ENCODE measurements at regions not wholly inside any gene's neighbourhood (a gene's known extent, or its start where the extent isn't known, plus 50 kb on each side); places are given as distances from the start of the nearest gene placed in this dataset.
A peak's percentile ranks its signal among the peaks of the same experiment; 100 is the strongest.
"Not testable (repeated sequence)": the region's sequence is repeated elsewhere in the genome, so short reads cannot be mapped to it uniquely, and the experiment has no call there.

GRCh38 chr13:73522937-73523336, 464.1 kb downstream of the KLF5 start:
- H3K9me3 Mint-ChIP-seq = no peaks in the 10 kb centered on the region
- peak overlapping the region in 1 of 3 experiments; percentile 18 for H3K27ac Mint-ChIP-seq
- H3K27me3 Mint-ChIP-seq (ENCODE audit: low read depth) = no peaks in the 10 kb centered on the region
- H3K36me3 Mint-ChIP-seq (ENCODE audit: low read depth) = no peaks in the 10 kb centered on the region
- peaks cover 28% of the 10 kb centered on the region for H3K4me1 Mint-ChIP-seq
- no peak overlapping the region for H3K4me3 Mint-ChIP-seq
- no peak for TF ChIP-seq CTCF (IDR thresholded peaks at IDR 0.05; ENCODE audit: unreplicated experiment in 3 of 3)

- Mint-ChIP-seq H3K27me3 (ENCODE audit: low read depth) (no peaks in the 10 kb centered on the region), H3K4me1 (peaks cover 28% of the 10 kb centered on the region), H3K4me3 (no peak overlapping the region), H3K36me3 (ENCODE audit: low read depth) (no peaks in the 10 kb centered on the region), H3K9me3 (no peaks in the 10 kb centered on the region), H3K27ac (peak overlapping the region in 2 of 3 experiments; percentile 1 to 81)
- no peak for TF ChIP-seq CTCF (IDR thresholded peaks at IDR 0.05; ENCODE audit: unreplicated experiment in 3 of 3)
These were observed 463.2 kb downstream of the KLF5 start for GRCh38 chr13:73521985-73522524.

- H3K36me3 Mint-ChIP-seq (ENCODE audit: low read depth) = no peaks in the 10 kb centered on the region
- no peak overlapping the region for H3K4me3 Mint-ChIP-seq
- no peak for TF ChIP-seq CTCF (IDR thresholded peaks at IDR 0.05; ENCODE audit: unreplicated experiment in 3 of 3)
- H3K4me1 Mint-ChIP-seq = peaks cover 28% of the 10 kb centered on the region
- H3K27ac Mint-ChIP-seq = peak overlapping the region in 2 of 3 experiments; percentile 1 to 81
- H3K27me3 Mint-ChIP-seq (ENCODE audit: low read depth) = no peaks in the 10 kb centered on the region
- H3K9me3 Mint-ChIP-seq = peaks cover 1% of the 10 kb centered on the region
These were observed 462.5 kb downstream of the KLF5 start for GRCh38 chr13:73521290-73521624.

GRCh38 chr13:73520566-73521289, 461.9 kb downstream of the KLF5 start:
- Mint-ChIP-seq H3K27ac (peak overlapping the region in 2 of 3 experiments; percentile 1 to 81), H3K4me1 (peaks cover 28% of the 10 kb centered on the region), H3K9me3 (peaks cover 4% of the 10 kb centered on the region), H3K36me3 (ENCODE audit: low read depth) (no peaks in the 10 kb centered on the region), H3K27me3 (ENCODE audit: low read depth) (no peaks in the 10 kb centered on the region), H3K4me3 (no peak overlapping the region)
- TF ChIP-seq CTCF (IDR thresholded peaks at IDR 0.05; ENCODE audit: unreplicated experiment in 3 of 3) = no peak

- not testable (repeated sequence) for H3K4me3 Mint-ChIP-seq; H3K36me3 Mint-ChIP-seq (ENCODE audit: low read depth); H3K27me3 Mint-ChIP-seq (ENCODE audit: low read depth); H3K9me3 Mint-ChIP-seq
- Mint-ChIP-seq H3K27ac (peak overlapping the region in 1 of 3 experiments; percentile 81), H3K4me1 (peaks cover 30% of the 10 kb centered on the region)
These were observed 461.3 kb downstream of the KLF5 start for GRCh38 chr13:73520135-73520534.

- TF ChIP-seq CTCF (IDR thresholded peaks at IDR 0.05; ENCODE audit: unreplicated experiment in 3 of 3) = no peak
- peaks cover 35% of the 10 kb centered on the region for H3K4me1 Mint-ChIP-seq
- peaks cover 4% of the 10 kb centered on the region for H3K9me3 Mint-ChIP-seq
- H3K27ac Mint-ChIP-seq = peak overlapping the region in 1 of 3 experiments; percentile 81
- H3K27me3 Mint-ChIP-seq (ENCODE audit: low read depth) = no peaks in the 10 kb centered on the region
- H3K4me3 Mint-ChIP-seq = no peak overlapping the region
- H3K36me3 Mint-ChIP-seq (ENCODE audit: low read depth) = no peaks in the 10 kb centered on the region
These were observed 460.8 kb downstream of the KLF5 start for GRCh38 chr13:73519396-73520116.

Data from nephron (organoid).